Cardiac septum (tissue), 1 donor: ENCODE measurements at regions not wholly inside any gene's neighbourhood (a gene's known extent, or its start where the extent isn't known, plus 50 kb on each side); places are given as distances from the start of the nearest gene placed in this dataset.
"Not testable (repeated sequence)": the region's sequence is repeated elsewhere in the genome, so short reads cannot be mapped to it uniquely, and the experiment has no call there.

ENCODE experiments used
- DNase-seq: peaks from one replicate; pipeline ENCODE4 v3.0.0-alpha.2; 2020; ENCODE audit warnings: low spot score
- intact Hi-C: fragments of 100-400 bp; cut with DNase I; formaldehyde crosslinking; loops from one replicate; pipeline ENCODE4 v1.14.0; 2022
- donor health status: DM: no; HTN: no; CAD: no.

- no peak for DNase-seq
- intact Hi-C loops, result no loop called here
Observed at GRCh38 chr4:171553961-171554360, 259.2 kb upstream of the GALNTL6 start.

- intact Hi-C loops, result no loop called here
- DNase-seq, result no peak
Observed at GRCh38 chr4:171542640-171543039, 270.6 kb upstream of the GALNTL6 start.

- DNase-seq, result no peak
- intact Hi-C loops, result no loop called here
Observed at GRCh38 chr4:171538601-171539100, 274.6 kb upstream of the GALNTL6 start.

GRCh38 chr4:171534391-171534790 is 278.8 kb upstream of the GALNTL6 start:
- intact Hi-C loops, result no loop called here
- no peak for DNase-seq

GRCh38 chr4:171532968-171533367 is 280.2 kb upstream of the GALNTL6 start:
- DNase-seq, result no peak
- intact Hi-C loops, result no loop called here

GRCh38 chr4:171524903-171525302 is 288.3 kb upstream of the GALNTL6 start:
- intact Hi-C loops, result no loop called here
- DNase-seq, result no peak

GRCh38 chr4:171521726-171522125 is 291.5 kb upstream of the GALNTL6 start:
- DNase-seq, result no peak
- intact Hi-C loops, result no loop called here

- DNase-seq, result no peak
- intact Hi-C loops, result no loop called here
Observed at GRCh38 chr4:171519457-171519856, 293.7 kb upstream of the GALNTL6 start.

- intact Hi-C loops, result no loop called here
- DNase-seq, result no peak
Observed at GRCh38 chr4:171517883-171518282, 295.3 kb upstream of the GALNTL6 start.

GRCh38 chr4:171516694-171517093 is 296.5 kb upstream of the GALNTL6 start:
- intact Hi-C loops, result no loop called here
- DNase-seq, result no peak

- intact Hi-C loops, result no loop called here
- no peak for DNase-seq
Observed at GRCh38 chr4:171484681-171485080, 328.5 kb upstream of the GALNTL6 start.

- no peak for DNase-seq
- intact Hi-C loops, result no loop called here
Observed at GRCh38 chr4:171478181-171478580, 335.0 kb upstream of the GALNTL6 start.

GRCh38 chr4:171475111-171475510 is 338.1 kb upstream of the GALNTL6 start:
- DNase-seq, intact Hi-C loops: not testable (repeated sequence)

GRCh38 chr4:171473155-171473554 is 340.0 kb upstream of the GALNTL6 start:
- no peak for DNase-seq
- intact Hi-C loops, result no loop called here

GRCh38 chr4:171472230-171472629 is 341.0 kb upstream of the GALNTL6 start:
- intact Hi-C loops, result no loop called here
- DNase-seq, result no peak

- intact Hi-C loops, result no loop called here
- no peak for DNase-seq
Observed at GRCh38 chr4:171464499-171464898, 348.7 kb upstream of the GALNTL6 start.

GRCh38 chr4:171461191-171461590 is 352.0 kb upstream of the GALNTL6 start:
- no peak for DNase-seq
- intact Hi-C loops, result no loop called here

GRCh38 chr4:171448919-171449481 is 364.2 kb upstream of the GALNTL6 start:
- intact Hi-C loops, result no loop called here
- no peak for DNase-seq

GRCh38 chr4:171448358-171448757 is 364.8 kb upstream of the GALNTL6 start:
- intact Hi-C loops, result no loop called here
- no peak for DNase-seq

GRCh38 chr4:171441300-171441941 is 371.8 kb upstream of the GALNTL6 start:
- intact Hi-C loops, result no loop called here
- DNase-seq, result no peak

GRCh38 chr4:171433674-171434073 is 379.5 kb upstream of the GALNTL6 start:
- DNase-seq, result no peak
- intact Hi-C loops, result no loop called here

GRCh38 chr4:171432536-171432935 is 380.7 kb upstream of the GALNTL6 start:
- no peak for DNase-seq
- intact Hi-C loops, result no loop called here
